HG02840 (cell line): ENCODE measurements at regions not wholly inside any gene's neighbourhood (a gene's known extent, or its start where the extent isn't known, plus 50 kb on each side); places are given as distances from the start of the nearest gene placed in this dataset.
"Not testable (repeated sequence)": the region's sequence is repeated elsewhere in the genome, so short reads cannot be mapped to it uniquely, and the experiment has no call there.

Source experiments
- ATAC-seq: cut with Tn5 transposase; IDR thresholded peaks from one replicate; pipeline ENCODE4 v1.9.1; 2021; ENCODE audit warnings: mild to moderate bottlenecking, moderate library complexity, moderate number of reproducible peaks; ENCODE audit not compliant: unreplicated experiment, low FRiP score

DNA sequence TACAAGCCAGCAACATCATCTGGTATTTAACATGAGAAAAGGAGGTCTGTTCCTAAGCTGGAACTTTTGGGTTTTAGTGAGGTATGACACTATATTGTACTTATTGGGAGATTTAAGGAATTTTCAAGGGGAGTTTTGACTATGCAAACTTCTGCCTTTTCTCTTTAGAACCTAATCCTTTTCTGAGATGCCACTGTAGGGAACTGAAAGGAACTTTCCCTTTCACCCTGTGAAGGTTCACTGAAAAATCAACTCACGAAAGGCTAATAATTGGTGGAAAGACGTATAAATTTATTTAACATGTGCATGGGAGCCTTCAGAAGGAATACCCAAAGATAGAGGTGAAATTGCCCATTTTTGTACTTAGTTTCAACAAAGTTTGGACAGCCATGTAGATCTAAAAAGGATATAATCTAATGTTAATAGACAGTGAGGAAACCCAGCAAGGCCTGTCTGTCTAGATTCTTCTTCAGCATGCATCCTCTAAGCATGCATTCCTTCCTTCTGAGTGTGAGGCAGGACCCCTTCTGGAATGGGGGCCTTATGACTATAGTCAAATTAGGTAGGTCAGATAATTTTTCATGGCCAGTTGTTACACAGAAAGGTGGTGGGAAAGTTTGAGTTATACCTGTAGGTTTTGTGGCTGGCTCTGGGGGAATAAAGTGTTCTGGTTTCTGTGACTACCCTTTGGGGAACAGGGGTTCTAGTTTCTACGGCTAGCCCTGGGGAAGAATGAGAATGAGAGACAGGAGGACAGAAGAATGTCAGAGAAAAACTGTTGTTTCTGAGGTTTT lies 200.3 kb downstream of the C9orf152 start:
- no peak for ATAC-seq

DNA sequence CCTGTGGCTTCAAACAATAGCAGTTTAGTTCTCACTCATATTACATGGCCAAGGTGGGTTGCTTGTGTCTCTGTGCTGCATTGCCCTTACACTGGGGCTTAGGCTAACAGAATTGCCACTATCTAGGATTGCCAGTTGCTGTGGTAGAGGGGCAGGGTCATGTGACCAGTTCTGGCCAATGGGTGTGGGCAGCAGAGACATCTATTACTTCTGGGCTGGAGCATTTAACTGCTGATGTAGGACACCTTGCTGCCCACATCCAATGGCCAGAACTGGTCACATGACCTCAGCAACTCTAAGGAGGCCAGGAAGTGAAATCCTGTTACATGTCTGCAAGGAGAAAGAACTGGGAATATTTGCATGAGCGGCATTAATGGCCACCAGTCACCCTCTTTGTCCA lies 199.3 kb downstream of the C9orf152 start:
- no peak for ATAC-seq

DNA sequence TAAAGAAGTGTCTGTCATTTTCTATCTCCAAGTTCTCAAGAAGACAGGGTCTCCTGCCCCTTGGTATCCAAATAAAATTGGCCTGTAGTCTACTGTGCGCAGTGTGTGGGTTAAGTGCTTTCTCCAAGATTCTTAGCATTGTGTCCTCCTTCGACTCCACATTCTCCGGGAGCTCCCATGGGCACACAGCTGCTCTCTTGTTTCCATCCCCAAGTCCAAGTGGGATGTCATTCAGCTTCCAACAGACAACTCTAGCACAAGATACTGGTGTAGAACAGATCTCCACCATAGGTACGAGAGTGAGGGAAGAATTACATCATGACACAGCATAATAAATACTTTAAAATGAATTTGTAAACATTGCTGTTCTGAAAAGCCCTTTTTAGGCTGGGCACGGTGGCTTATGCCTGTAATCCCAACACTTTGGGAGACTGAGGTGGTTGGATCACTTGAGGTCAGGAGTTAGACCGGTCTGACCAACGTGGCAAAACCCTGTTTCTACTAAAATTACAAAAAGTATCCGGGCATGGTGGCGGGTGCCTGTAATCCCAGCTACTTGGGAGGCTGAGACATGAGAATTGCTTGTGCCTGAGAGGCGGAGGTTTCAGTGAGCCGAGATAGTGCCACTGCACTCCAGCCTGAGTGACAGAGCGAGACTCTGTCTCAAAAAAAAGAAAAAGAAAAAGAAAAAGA lies 196.2 kb downstream of the C9orf152 start:
- no peak for ATAC-seq

DNA sequence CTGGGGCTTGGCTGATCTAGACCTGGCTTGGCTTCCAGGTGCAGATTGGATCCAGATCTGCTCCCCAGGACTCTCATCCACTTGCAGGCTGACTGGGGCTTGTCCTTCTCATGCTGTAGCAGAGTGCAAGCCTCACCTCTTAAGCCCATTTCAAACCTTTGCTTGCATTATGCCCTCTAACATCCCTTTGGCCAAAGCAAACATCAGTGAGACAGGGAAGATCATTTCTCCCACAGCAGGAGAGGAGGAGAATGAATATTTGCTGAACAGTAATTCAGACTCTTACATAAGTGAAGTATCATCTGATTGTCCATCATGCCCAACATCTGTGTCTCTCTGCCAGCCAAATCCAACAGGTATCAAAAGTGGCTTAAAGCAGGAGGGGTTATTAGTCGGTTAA lies 194.9 kb downstream of the C9orf152 start:
- ATAC-seq: no peak

DNA sequence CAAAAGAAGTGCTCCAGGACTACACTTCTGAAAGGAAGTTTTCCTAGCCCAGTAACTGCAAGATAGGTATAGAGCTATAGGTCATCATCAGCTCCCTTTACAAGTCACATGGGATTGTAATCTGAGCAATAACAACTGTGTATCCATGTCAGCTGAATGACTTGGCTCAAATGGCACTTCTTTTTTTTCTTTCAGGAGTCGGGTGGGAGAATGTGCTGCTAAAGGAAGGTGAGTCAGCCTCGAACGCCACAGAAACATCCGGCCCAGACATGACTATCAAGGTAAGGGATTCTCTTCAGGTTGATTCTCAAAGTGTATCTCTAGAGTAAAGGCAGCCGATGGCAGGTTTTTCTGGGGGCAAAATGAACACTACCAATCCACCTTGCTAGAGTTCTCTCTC lies 192.2 kb downstream of the C9orf152 start:
- no peak for ATAC-seq

DNA sequence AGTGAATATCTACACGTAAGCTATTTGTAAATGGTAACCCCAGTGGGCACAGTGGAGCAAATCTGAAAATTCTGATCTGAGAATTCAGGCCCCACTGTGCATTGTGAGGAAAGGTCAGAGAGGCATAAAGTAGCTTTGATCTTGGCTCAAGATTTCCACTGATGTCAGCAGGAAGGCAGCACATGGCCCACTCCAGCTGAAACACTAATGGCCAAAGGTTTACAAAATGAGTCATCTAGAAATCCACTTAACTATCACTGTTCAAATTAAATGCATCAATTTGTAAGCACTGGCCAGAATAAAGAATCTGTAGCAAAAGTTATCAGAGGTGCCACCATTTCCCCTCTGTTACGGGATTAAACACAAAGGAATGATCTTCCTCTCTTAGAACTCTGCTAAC lies 191.6 kb downstream of the C9orf152 start:
- no peak for ATAC-seq

DNA sequence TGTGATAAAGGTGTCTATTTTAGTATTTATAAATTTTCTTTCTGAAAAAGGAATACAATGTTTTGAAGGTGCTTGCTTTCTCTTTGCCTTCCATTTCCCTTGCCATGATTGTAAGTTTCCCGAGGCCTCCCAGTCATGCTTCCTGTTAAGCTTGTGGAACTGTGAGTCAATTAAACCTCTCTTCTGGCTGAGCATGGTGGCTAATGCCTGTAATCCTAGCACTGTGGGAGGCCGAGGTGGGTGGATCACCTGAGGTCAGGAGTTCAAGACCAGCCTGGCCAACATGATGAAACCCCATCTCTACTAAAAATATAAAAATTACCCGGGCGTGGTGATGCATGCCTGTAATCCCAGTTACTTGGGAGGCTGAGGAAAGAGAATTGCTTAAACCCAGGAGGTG lies 187.7 kb downstream of the C9orf152 start:
- ATAC-seq: not testable (repeated sequence)

DNA sequence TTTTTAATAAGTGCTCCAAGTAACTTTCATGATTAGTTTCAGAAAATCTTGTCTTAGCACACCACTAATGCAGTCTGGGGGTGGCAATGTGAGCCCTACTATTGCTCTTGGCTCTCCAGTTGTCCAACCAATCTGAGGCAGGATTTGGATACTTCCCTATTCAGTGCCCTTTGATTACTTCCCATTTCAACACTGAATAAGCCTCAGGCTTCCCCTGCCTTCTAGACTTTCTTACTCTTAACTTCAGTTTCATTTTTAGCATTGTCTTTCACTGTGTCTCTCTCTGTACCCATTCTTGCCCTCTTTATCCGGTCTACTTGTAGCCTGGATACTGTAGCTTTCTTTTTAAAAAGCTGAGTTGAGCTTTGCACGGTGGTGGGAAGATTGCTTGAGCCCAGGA lies 186.1 kb downstream of the C9orf152 start:
- peak; percentile 83 for ATAC-seq

DNA sequence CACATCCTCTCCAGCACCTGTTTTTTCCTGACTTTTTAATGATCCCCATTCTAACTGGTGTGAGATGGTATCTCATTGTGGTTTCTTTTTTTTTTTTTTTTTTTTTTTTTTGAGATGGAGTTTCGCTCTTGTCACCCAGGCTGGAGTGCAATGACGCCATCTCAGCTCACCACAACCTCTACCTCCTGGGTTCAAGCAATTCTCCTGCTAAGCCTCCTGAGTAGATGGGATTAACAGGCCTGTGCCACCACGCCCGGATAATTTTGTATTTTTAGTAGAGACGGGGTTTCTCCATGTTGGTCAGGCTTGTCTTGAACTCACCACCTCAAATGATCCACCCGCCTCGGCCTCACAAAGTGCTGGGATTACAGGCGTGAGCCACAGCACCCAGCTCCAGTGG lies 184.7 kb downstream of the C9orf152 start:
- not testable (repeated sequence) for ATAC-seq

DNA sequence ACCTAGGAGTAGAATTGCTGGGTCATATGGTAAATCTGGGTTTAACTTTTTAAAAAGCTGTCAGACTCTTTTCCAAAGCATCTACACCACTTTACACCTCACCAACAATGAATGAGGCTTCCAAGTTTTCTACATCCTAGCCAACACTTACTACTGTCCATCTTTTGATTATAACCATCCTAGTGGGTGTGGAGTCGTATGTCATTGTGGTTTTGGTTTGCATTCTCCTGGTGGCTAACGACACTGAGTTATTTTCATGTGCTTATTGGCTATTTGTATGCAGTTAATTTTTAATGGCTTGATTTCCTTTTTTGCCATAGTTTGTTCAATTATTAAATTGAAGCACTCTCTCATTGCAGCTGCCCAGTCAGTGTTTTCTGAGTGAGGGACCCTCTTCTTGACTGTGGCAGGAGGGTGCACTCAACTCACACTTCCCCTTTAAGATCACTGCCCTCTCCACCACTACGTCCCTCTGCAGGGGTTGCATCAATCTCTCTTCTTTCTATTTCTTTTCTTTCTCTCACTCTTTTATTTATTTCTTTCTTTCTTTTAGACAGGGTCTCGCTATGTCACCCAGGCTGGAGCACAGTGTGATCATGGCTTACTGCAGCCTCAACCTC lies 182.3 kb downstream of the C9orf152 start:
- no peak for ATAC-seq

DNA sequence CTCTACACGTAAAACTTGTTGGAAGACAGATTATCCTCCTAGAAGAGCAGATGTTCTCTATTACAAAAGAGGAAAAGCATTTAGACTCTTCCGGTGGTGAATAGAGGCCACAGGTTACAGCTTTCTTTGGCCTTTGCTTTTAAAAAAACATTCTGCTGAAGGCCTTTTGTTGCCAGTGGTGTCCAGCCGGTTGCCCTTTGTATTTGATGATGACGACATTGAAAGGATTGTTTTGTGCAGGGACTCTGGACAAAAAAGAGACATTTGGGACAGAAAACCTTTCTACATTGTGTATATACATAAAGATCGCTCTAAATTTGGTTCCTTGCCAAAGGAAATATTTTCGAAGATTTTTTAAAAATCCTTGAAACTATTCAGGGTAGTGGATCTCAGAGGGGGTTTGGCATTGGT lies 180.3 kb downstream of the C9orf152 start:
- ATAC-seq: no peak

DNA sequence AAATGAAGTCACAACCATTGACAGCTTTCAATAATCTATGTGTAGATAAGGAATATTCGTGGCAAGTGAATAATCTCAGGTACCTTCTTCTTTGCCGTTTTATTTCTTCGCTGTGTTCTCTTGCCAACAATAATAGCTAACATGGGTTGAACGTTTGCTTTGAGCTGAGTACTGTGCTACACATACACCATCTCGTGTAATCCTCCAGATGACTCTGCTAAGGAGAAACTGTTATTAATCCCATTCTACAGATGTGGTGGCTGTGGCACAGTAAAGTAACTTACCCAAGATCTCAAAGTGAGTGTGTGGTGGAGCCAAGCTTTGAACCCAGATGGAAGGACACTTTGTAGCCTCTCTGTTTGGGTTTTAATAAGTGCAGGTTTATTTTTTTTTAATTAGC lies 179.7 kb downstream of the C9orf152 start:
- ATAC-seq: no peak

DNA sequence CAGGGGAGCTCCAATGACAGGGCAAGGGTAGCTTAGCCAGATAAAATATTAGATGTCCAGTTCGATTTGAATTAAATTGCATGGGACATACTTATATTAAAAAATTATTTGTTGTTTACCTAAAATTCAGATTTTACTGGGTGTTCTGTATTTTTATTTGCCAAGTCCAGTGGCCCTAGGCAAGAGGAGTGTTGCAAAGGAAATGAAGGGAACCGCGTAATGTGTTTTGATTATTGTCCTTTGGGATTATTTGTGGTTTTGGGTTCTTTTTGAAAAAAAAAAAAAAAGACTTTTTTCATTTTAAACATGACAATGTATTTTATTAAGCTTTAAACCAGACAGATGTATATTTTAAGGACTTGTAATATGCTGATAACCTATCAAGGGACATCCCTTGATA lies 179.3 kb downstream of the C9orf152 start:
- no peak for ATAC-seq

DNA sequence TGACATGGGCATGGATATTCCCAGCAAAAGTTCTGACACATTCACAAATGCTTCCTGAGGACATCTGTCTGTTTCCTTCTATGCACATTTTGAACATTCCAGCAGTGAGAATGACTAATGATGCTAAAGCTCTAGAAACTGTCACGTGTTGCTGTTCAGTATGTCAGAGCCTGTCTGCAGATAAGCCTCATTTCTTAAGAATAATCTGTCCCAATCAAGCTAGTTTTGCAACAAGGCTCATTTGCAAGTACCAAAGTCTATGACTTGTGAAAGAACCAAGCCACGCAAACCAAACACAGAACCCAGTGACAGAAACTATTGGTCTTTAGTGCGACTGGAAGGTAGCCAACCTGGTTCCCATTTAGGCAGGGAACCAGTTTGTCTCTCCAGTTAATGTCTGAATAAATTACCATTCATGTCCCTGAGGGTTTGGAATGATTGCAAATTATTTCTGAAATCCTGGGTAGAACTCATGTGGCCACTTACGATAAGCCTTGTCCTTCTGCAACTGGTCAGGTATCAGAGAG lies 178.5 kb downstream of the C9orf152 start:
- ATAC-seq: no peak

DNA sequence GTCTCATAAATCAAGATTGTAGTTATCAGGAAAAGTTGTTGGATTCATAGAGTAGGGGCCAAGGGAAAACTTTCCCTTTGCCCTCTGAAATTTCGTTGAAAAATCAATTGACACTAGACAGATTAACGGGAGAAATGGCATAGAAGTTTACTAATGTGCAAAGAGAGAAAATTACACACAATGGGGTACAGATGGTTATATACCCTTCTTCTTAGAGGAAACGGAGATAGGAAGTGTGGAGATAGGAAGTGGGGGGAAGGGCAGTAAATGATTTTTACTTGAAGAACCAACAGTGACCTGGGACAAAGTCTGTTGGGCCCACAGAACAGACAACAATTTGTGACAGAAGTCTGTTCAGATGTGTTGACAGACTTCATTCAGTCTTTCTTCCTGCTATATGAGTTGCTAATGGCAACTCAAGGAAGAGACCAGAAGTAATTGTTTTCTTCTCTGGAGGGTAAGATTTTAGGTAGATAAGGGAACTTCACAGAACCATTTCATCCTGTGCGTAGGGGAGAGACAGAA lies 177.9 kb downstream of the C9orf152 start:
- ATAC-seq: no peak

DNA sequence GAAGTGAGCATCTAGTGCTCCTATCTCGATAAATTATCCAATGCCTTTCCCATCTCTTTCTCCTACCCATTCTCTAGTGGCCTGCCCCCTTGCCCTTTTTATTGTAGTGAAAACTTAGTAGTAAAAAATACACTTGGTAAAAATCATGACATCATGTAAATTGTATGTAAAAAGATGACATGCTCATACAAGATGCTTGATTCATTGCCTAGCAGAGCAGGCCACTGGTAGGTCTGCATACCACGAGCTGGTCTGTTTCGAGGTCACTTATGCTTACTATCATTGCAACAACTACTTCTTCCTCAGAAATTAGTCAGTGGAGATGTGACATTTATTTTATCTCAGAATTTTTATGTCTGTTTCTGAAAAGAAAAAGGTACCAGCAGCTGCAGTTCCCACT lies 177.3 kb downstream of the C9orf152 start:
- no peak for ATAC-seq

DNA sequence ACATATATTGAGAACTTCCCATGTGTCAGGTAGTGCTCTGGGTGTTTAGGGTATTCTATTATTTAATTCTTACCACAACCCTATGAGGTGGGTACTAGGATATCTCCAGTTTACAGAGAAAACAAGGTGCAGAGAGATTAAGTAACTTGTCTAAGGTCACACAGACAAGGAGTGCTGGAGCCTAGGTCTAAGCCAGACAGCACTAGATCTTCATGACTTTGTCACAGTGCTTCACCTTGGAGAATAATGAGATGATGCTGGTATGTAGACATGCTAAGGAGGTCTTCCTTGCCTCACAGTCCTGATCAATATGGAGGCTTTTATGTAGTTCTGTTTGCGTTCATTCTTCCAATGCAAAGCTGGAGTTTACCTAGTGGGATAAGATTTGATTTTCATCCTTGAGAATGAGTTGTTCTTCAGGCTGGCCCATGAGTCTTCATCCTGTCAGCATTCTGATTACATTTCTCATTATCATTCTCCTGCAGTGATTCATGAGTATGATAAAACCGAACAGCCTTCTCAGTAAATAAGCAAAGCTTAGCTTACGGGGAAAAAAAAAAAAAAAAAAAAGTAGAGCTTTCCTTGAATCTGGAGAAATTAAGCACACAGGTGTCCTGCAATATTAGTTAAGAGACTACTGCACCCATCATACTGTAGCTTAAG lies 176.3 kb downstream of the C9orf152 start:
- ATAC-seq: no peak

DNA sequence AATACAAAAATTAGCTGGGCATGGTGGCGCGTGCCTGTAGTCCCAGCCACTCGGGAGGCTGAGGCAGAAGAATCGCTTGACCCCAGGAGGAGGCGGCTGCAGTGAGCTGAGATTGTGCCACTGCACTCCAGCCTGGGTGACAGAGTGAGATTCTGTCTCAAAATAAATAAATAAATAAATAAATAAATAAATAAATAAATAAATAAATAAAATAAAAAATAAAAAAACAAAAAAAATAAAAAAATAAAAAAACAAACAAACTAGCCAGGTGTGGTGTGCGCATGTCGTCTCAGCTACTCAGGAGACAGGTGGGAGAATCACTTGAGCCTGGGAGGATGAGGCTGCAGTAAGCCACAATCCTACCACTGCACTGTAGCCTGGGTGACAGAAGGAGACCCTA lies 175.4 kb downstream of the C9orf152 start:
- not testable (repeated sequence) for ATAC-seq

DNA sequence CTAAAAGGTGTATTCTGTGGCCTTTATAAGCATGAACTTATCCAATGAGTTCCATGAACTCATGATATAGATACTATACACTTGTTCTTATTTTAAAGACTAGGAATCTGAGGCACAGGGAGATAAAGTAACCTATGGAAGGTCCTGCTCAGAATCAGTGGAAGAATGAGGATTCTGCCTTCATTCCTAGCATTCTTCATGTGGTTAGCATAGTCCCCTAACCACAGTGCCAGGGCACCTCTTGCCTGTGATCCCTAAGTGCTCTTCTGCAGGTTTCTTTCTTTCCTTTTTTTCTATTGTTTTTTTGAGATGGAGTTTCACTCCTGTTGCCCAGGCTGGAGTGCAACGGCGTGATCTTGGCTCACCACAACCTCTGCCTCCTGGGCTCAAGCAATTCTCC lies 174.1 kb downstream of the C9orf152 start:
- no peak for ATAC-seq

DNA sequence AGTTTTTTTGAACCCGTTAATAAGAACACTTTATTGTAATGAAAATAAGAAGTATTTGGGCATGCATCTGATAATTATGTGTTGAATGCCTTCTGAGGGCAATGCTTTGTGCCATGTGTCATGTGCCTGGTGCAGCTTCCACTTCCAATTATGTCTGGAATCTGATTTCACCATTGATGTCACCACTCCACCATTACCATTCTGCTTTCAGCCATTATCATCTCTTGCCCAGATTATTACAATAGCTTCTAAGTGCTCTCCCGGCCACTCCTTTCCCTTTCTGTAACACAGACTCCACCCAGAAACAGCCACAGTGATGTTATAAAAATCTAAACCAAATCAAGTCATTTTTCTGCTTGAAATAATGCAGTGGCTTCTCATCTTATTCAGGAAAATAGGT lies 171.7 kb downstream of the C9orf152 start:
- ATAC-seq: no peak

DNA sequence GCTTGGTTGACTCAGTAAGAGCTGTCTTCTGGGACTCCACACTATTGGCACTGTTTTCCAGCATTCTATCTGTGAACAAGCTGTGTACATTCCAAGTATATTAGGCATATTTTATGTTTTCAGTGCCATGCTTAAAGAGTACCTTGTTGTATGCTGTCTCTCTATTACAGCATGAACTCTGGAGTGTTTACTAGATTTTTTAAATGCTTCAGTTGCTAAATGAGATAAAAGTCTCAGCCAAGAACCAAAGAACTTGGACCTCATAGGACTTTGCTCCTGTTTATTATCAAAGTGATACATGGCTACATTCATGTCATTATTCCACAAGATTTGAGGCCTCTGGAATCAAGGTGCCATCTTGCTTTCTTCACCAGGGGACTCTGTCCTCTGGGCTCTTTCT lies 167.2 kb downstream of the C9orf152 start:
- no peak for ATAC-seq
